NCI-H146 (cell line): ENCODE measurements at regions not wholly inside any gene's neighbourhood (a gene's known extent, or its start where the extent isn't known, plus 50 kb on each side); places are given as distances from the start of the nearest gene placed in this dataset.
A peak's percentile ranks its signal among the peaks of the same experiment; 100 is the strongest.
"Not testable (repeated sequence)": the region's sequence is repeated elsewhere in the genome, so short reads cannot be mapped to it uniquely, and the experiment has no call there.

Source experiments
- DNase-seq: peaks from one replicate; lab custom pipeline; 2025; lab: John Stamatoyannopoulos, UW

GRCh38 chrX:56343219-56343618, 111.1 kb downstream of the KLF8 start:
- no peak for DNase-seq

- no peak for DNase-seq
These were observed 111.5 kb downstream of the KLF8 start for GRCh38 chrX:56343664-56344063.

GRCh38 chrX:56358145-56358544, 126.0 kb downstream of the KLF8 start:
- not testable (repeated sequence) for DNase-seq

- not testable (repeated sequence) for DNase-seq
These were observed 133.0 kb downstream of the KLF8 start for GRCh38 chrX:56365171-56365570.

- no peak for DNase-seq
These were observed 134.7 kb downstream of the KLF8 start for GRCh38 chrX:56366901-56367300.

- DNase-seq = no peak
These were observed 136.8 kb downstream of the KLF8 start for GRCh38 chrX:56368962-56369361.

GRCh38 chrX:56379984-56380780, 148.0 kb downstream of the KLF8 start:
- not testable (repeated sequence) for DNase-seq

- no peak for DNase-seq
These were observed 150.1 kb downstream of the KLF8 start for GRCh38 chrX:56382278-56382677.

GRCh38 chrX:56385336-56385735, 153.2 kb downstream of the KLF8 start:
- DNase-seq = no peak

- no peak for DNase-seq
These were observed 153.8 kb downstream of the KLF8 start for GRCh38 chrX:56385960-56386359.

GRCh38 chrX:56397636-56398035, 165.5 kb downstream of the KLF8 start:
- no peak for DNase-seq

GRCh38 chrX:56402207-56402606, 161.2 kb upstream of the UBQLN2 start:
- DNase-seq = no peak

- DNase-seq = no peak
These were observed 133.8 kb upstream of the UBQLN2 start for GRCh38 chrX:56429581-56429980.

GRCh38 chrX:56451981-56452380, 111.4 kb upstream of the UBQLN2 start:
- DNase-seq = not testable (repeated sequence)

GRCh38 chrX:56462389-56462788, 101.0 kb upstream of the UBQLN2 start:
- DNase-seq = no peak

- DNase-seq = no peak
These were observed 95.0 kb upstream of the UBQLN2 start for GRCh38 chrX:56468441-56468840.

GRCh38 chrX:56494923-56495322, 68.5 kb upstream of the UBQLN2 start:
- peak; percentile 10 for DNase-seq

GRCh38 chrX:56498756-56499155, 64.7 kb upstream of the UBQLN2 start:
- no peak for DNase-seq

- no peak for DNase-seq
These were observed 64.1 kb upstream of the UBQLN2 start for GRCh38 chrX:56499372-56499771.

- DNase-seq = no peak
These were observed 59.3 kb upstream of the UBQLN2 start for GRCh38 chrX:56503941-56504673.

- DNase-seq = no peak
These were observed 57.6 kb upstream of the UBQLN2 start for GRCh38 chrX:56505866-56506265.
